SK-N-SH (cell line): ENCODE measurements at regions not wholly inside any gene's neighbourhood (a gene's known extent, or its start where the extent isn't known, plus 50 kb on each side); places are given as distances from the start of the nearest gene placed in this dataset.

Experiments used
- CTCF ChIA-PET: fragments of 300-600, 350-600 bp; formaldehyde crosslinking; extraction: SDS; loops from one replicate; lab custom pipeline; 2021; lab: Yijun Ruan, JAX
- POLR2A ChIA-PET: fragments of 350-600 bp; sonication (Branson Sonifier 250); formaldehyde crosslinking; extraction: SDS; loops from one replicate; lab custom pipeline; 2020; ENCODE audit warnings: antibody characterized with exemption, inconsistent platforms; lab: Yijun Ruan, JAX
- DNase-seq: peaks from one replicate; pipeline ENCODE4 v3.0.0; 2012
- H2AFZ ChIP-seq: fragments of 200-600 bp; sonication (generic); 2 replicates; pipeline ENCODE4 v1.8.1; 2016; ENCODE audit warnings: antibody characterized with exemption, mild to moderate bottlenecking, low read depth
- H3F3A ChIP-seq: fragments of 200-600 bp; sonication (generic); replicated peaks from 2 replicates; pipeline ENCODE3; 2016; ENCODE audit warnings: antibody characterized with exemption, mild to moderate bottlenecking; ENCODE audit not compliant: insufficient read depth
- H3K27ac ChIP-seq, 2 experiments: fragments of 200-500 bp in 1 of 2; fragments of 200-600 bp in 1 of 2; sonication (Bioruptor generic) in 1 of 2; sonication (generic), shearing (Covaris generic) in 1 of 2; 2 replicates each; pipeline versions ENCODE4 v1.5.1 to v1.6.1; 2014 to 2016; ENCODE audit warnings: low read depth in 2 of 2, inconsistent platforms in 1 of 2, low read length in 1 of 2, mild to moderate bottlenecking in 1 of 2, mixed read lengths in 1 of 2
- H3K27me3 ChIP-seq: fragments of 200-600 bp; sonication (generic), shearing (Covaris generic); 2 replicates; pipeline ENCODE4 v1.6.1; 2016; ENCODE audit warnings: mixed run types; ENCODE audit not compliant: insufficient read depth
- H3K36me3 ChIP-seq, 2 experiments: fragments of 200-500 bp in 1 of 2; fragments of 200-600 bp in 1 of 2; sonication (Bioruptor generic) in 1 of 2; sonication (generic) in 1 of 2; replicated peaks in 1 of 2; 2 replicates each; pipeline versions ENCODE3 to v1.5.1; 2014 to 2016; ENCODE audit warnings: low read length in 1 of 2, mild to moderate bottlenecking in 1 of 2; ENCODE audit not compliant: insufficient read depth in 2 of 2, control insufficient read depth in 1 of 2
- H3K4me1 ChIP-seq, 2 experiments: fragments of 200-500 bp in 1 of 2; fragments of 200-600 bp in 1 of 2; sonication (Bioruptor generic) in 1 of 2; sonication (generic), shearing (Covaris generic) in 1 of 2; 2 replicates each; pipeline versions ENCODE4 v1.5.1 to v1.6.1; 2014 to 2016; ENCODE audit warnings: low read depth in 1 of 2, low read length in 1 of 2, mixed run types in 1 of 2; ENCODE audit not compliant: insufficient read depth in 2 of 2, control insufficient read depth in 1 of 2
- H3K4me2 ChIP-seq: fragments of 200-600 bp; sonication (generic), shearing (Covaris generic); 2 replicates; pipeline ENCODE4 v1.6.1; 2017; ENCODE audit warnings: mixed run types
- H3K4me3 ChIP-seq, 2 experiments: fragments of 200-500 bp in 1 of 2; fragments of 200-600 bp in 1 of 2; sonication (Bioruptor generic) in 1 of 2; sonication (generic), shearing (Covaris generic) in 1 of 2; 2 replicates each; pipeline versions ENCODE4 v1.5.1 to v1.8.1; 2014 to 2016; ENCODE audit warnings: low read depth in 2 of 2, inconsistent platforms in 1 of 2, low read length in 1 of 2, mild to moderate bottlenecking in 1 of 2, mixed read lengths in 1 of 2, moderate library complexity in 1 of 2
- H3K79me2 ChIP-seq: fragments of 200-600 bp; sonication (generic); 2 replicates; pipeline ENCODE4 v1.8.1; 2017; ENCODE audit warnings: mild to moderate bottlenecking; ENCODE audit not compliant: insufficient read depth
- H3K9ac ChIP-seq: fragments of 200-600 bp; sonication (generic); 2 replicates; pipeline ENCODE4 v1.6.1; 2017; ENCODE audit warnings: mixed run types
- H3K9me2 ChIP-seq: fragments of 200-600 bp; sonication (generic); 2 replicates; pipeline ENCODE4 v1.6.1; 2017; ENCODE audit warnings: mixed run types
- H3K9me3 ChIP-seq: fragments of 200-600 bp; sonication (generic); 2 replicates; pipeline ENCODE4 v1.6.1; 2017; ENCODE audit warnings: mixed run types, mild to moderate bottlenecking, moderate library complexity
- H4K20me1 ChIP-seq: fragments of 200-600 bp; sonication (generic); 2 replicates; pipeline ENCODE4 v1.6.1; 2017; ENCODE audit warnings: mild to moderate bottlenecking, mixed run types; ENCODE audit not compliant: insufficient read depth
- ELF1 ChIP-seq: IDR thresholded peaks from 2 replicates; pipeline ENCODE4 v1.4.0; 2012
- EP300 ChIP-seq, 2 experiments: IDR thresholded peaks; 2 replicates each; pipeline versions ENCODE4 v1.4.0 to v1.6.1; 2012; ENCODE audit warnings: borderline replicate concordance in 1 of 2, low read depth in 1 of 2, low read length in 1 of 2
- FOSL2 ChIP-seq: IDR thresholded peaks from 2 replicates; pipeline ENCODE4 v1.4.0; 2012; ENCODE audit warnings: low read depth, mild to moderate bottlenecking, moderate library complexity, borderline replicate concordance
- FOXJ3 ChIP-seq: sonication (generic); formaldehyde crosslinking; IDR thresholded peaks from 2 replicates; pipeline ENCODE4 v1.5.1; 2020; ENCODE audit warnings: mild to moderate bottlenecking, missing genetic modification reagents
- GATA2 ChIP-seq: sonication (generic); formaldehyde crosslinking; IDR thresholded peaks from 2 replicates; pipeline ENCODE4 v1.5.0; 2020; ENCODE audit warnings: mild to moderate bottlenecking, missing genetic modification reagents
- JUND ChIP-seq: IDR thresholded peaks from 2 replicates; pipeline ENCODE4 v1.4.0; 2012
- MXI1 ChIP-seq: IDR thresholded peaks from 2 replicates; pipeline ENCODE4 v1.6.1; 2012; ENCODE audit warnings: mild to moderate bottlenecking, low read depth, low read length, improper control_type of control experiment
- RFX5 ChIP-seq: IDR thresholded peaks from 2 replicates; pipeline ENCODE4 v1.6.1; 2012; ENCODE audit warnings: mild to moderate bottlenecking, improper control_type of control experiment, low read length
- TCF12 ChIP-seq: IDR thresholded peaks from 2 replicates; pipeline ENCODE4 v1.4.0; 2012
- TEAD4 ChIP-seq: IDR thresholded peaks from 2 replicates; pipeline ENCODE4 v1.4.0; 2012; ENCODE audit warnings: mild to moderate bottlenecking, borderline replicate concordance; ENCODE audit not compliant: insufficient read depth
- WGBS: methylation state at CpG from one replicate; pipeline ENCODE4 v1.1.6; 2017; ENCODE audit warnings: low lambda C conversion rate; 5-methylcytosine and 5-hydroxymethylcytosine counted together
- TF ChIP-seq, protein P1 (sequence below): IDR thresholded peaks from 2 replicates; pipeline ENCODE4; 2012
- TF ChIP-seq, protein P2 (sequence below): IDR thresholded peaks from 2 replicates; pipeline ENCODE4 v1.4.0; 2012; ENCODE audit warnings: low read depth, borderline replicate concordance
- TF ChIP-seq, protein P3 (sequence below): fragments of 150-350 bp; IDR thresholded peaks from 2 replicates; pipeline ENCODE4 v1.6.1; 2017; ENCODE audit warnings: antibody characterized with exemption, low read length, low read depth, borderline replicate concordance
- TF ChIP-seq, protein P4 (sequence below): fragments of 150-350 bp; IDR thresholded peaks from 2 replicates; pipeline ENCODE4 v1.6.1; 2016; ENCODE audit warnings: mild to moderate bottlenecking, low read depth, low read length
- TF ChIP-seq, protein P5 (sequence below): fragments of 200-600 bp; sonication (generic); IDR thresholded peaks from 2 replicates; pipeline ENCODE4 v1.6.1; 2017; ENCODE audit warnings: antibody characterized with exemption, mild to moderate bottlenecking, moderate library complexity

DNA sequence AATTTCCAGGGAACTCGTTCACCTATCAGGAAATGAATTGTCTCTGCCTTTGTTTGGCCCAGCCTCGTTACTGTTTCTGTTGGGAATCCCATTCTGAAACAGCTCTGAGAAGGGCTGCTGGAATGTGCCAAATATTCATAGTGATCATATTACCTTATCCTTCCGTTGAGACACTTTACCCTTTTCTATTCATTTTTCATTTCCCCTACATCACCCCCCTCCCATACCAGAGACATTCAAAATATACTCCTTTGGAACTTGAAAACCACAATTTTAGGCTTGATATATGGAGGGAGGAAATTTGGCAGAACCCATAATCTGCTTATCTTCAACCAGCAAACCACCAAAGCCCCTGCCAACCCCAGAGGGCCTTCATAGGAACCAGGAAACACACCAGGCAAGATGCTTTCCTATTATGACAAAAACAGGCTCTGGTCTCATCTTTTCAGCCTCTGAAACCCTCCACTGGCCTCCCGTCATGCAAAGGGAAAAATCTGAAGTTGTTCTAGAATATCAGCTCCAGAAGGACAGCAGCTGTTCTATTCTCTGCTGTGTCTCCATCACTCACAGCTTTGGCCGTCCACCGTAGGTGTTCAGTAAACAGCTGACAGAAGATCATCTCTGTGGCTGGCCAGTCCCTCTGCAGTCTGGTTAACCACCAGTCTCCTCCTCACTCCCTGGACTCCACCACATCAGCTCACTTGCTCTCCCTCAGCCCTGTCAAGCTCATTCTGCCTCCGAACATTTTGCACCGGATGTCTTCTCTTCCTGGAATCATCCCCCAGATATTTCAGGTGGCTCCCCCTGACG, 217.2 kb upstream of the WWC1 start:
- Histone ChIP-seq H4K20me1 (no peaks in the 10 kb centered on the region), H3K4me2 (no peak overlapping the region), H2AFZ (no peak overlapping the region), H3F3A (no peaks in the 10 kb centered on the region), H3K79me2 (no peaks in the 10 kb centered on the region), H3K9ac (no peak overlapping the region), H3K27me3 (no peaks in the 10 kb centered on the region), H3K27ac (no peak overlapping the region), H3K4me1 (peaks cover 0 to 4% of the 10 kb centered on the region in 2 experiments; a peak in 2 of 4 replicates), H3K9me2 (no peaks in the 10 kb centered on the region), H3K9me3 (no peaks in the 10 kb centered on the region), H3K36me3 (no peaks in the 10 kb centered on the region), H3K4me3 (no peak overlapping the region)
- DNase-seq: no peak
- TF ChIP-seq JUND: no peak
- TF ChIP-seq, protein P1, sequence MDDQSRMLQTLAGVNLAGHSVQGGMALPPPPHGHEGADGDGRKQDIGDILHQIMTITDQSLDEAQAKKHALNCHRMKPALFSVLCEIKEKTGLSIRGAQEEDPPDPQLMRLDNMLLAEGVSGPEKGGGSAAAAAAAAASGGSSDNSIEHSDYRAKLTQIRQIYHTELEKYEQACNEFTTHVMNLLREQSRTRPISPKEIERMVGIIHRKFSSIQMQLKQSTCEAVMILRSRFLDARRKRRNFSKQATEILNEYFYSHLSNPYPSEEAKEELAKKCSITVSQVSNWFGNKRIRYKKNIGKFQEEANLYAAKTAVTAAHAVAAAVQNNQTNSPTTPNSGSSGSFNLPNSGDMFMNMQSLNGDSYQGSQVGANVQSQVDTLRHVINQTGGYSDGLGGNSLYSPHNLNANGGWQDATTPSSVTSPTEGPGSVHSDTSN: no peak
- TF ChIP-seq, protein P2, sequence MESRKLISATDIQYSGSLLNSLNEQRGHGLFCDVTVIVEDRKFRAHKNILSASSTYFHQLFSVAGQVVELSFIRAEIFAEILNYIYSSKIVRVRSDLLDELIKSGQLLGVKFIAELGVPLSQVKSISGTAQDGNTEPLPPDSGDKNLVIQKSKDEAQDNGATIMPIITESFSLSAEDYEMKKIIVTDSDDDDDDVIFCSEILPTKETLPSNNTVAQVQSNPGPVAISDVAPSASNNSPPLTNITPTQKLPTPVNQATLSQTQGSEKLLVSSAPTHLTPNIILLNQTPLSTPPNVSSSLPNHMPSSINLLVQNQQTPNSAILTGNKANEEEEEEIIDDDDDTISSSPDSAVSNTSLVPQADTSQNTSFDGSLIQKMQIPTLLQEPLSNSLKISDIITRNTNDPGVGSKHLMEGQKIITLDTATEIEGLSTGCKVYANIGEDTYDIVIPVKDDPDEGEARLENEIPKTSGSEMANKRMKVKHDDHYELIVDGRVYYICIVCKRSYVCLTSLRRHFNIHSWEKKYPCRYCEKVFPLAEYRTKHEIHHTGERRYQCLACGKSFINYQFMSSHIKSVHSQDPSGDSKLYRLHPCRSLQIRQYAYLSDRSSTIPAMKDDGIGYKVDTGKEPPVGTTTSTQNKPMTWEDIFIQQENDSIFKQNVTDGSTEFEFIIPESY: no peak
- POLR2A ChIA-PET: no interaction called here
- WGBS: 44% methylated on average over 9 of the region's 9 CpGs
- CTCF ChIA-PET: interaction anchor here (1.0 kb wide), 2 partner anchors 145 to 146 kb away, joined by 3 read pairs; no protein-coding TSS in a partner anchor

DNA sequence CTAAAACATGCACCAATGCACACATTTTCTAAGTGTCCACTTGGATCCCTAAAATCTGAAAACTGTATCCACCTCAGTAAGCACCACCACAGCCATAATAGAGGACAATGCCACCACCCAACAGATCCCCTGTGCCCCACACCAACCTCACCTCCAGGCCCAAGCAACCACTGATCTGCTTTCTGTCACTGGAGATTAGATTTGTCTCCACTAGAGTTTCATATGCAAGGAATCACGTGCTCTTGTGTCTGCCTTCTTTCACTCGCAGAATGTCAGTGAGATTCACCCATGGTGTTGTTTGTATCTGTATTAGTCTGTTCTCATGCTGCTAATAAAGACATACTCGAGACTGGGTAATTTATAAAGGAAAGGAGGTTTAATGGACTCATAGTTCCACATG, 216.1 kb upstream of the WWC1 start:
- H2AFZ ChIP-seq: no peak overlapping the region
- no peak for DNase-seq
- H3K9me2 ChIP-seq: no peaks in the 10 kb centered on the region
- H3K9ac ChIP-seq: no peak overlapping the region
- WGBS: 61% methylated on average over 3 of the region's 3 CpGs
- no peaks in the 10 kb centered on the region for H3K27me3 ChIP-seq
- H4K20me1 ChIP-seq: no peaks in the 10 kb centered on the region
- peaks cover 0 to 4% of the 10 kb centered on the region in 2 experiments; a peak in 2 of 4 replicates for H3K4me1 ChIP-seq
- H3K9me3 ChIP-seq: no peaks in the 10 kb centered on the region
- ChIA-PET CTCF (no interaction called here), POLR2A (no interaction called here)
- no peaks in the 10 kb centered on the region for H3F3A ChIP-seq
- no peak overlapping the region for H3K4me2 ChIP-seq
- H3K27ac ChIP-seq: no peak overlapping the region
- H3K4me3 ChIP-seq: no peak overlapping the region
- H3K36me3 ChIP-seq: no peaks in the 10 kb centered on the region
- no peaks in the 10 kb centered on the region for H3K79me2 ChIP-seq
- TF ChIP-seq, protein P3, sequence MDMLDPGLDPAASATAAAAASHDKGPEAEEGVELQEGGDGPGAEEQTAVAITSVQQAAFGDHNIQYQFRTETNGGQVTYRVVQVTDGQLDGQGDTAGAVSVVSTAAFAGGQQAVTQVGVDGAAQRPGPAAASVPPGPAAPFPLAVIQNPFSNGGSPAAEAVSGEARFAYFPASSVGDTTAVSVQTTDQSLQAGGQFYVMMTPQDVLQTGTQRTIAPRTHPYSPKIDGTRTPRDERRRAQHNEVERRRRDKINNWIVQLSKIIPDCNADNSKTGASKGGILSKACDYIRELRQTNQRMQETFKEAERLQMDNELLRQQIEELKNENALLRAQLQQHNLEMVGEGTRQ: no peak
- TF ChIP-seq MXI1 (no peak), ELF1 (no peak), GATA2 (no peak), FOXJ3 (no peak), TCF12 (no peak), TEAD4 (no peak), RFX5 (no peak), FOSL2 (no peak), EP300 (IDR thresholded peaks at IDR 0.05; ENCODE audit: borderline replicate concordance in 1 of 2, low read depth in 1 of 2, low read length in 1 of 2) (no peak)
- TF ChIP-seq, protein P4, sequence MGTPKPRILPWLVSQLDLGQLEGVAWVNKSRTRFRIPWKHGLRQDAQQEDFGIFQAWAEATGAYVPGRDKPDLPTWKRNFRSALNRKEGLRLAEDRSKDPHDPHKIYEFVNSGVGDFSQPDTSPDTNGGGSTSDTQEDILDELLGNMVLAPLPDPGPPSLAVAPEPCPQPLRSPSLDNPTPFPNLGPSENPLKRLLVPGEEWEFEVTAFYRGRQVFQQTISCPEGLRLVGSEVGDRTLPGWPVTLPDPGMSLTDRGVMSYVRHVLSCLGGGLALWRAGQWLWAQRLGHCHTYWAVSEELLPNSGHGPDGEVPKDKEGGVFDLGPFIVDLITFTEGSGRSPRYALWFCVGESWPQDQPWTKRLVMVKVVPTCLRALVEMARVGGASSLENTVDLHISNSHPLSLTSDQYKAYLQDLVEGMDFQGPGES: no peak
- TF ChIP-seq, protein P5, sequence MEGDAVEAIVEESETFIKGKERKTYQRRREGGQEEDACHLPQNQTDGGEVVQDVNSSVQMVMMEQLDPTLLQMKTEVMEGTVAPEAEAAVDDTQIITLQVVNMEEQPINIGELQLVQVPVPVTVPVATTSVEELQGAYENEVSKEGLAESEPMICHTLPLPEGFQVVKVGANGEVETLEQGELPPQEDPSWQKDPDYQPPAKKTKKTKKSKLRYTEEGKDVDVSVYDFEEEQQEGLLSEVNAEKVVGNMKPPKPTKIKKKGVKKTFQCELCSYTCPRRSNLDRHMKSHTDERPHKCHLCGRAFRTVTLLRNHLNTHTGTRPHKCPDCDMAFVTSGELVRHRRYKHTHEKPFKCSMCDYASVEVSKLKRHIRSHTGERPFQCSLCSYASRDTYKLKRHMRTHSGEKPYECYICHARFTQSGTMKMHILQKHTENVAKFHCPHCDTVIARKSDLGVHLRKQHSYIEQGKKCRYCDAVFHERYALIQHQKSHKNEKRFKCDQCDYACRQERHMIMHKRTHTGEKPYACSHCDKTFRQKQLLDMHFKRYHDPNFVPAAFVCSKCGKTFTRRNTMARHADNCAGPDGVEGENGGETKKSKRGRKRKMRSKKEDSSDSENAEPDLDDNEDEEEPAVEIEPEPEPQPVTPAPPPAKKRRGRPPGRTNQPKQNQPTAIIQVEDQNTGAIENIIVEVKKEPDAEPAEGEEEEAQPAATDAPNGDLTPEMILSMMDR: no peak
- TF ChIP-seq, protein P1: no peak
- TF ChIP-seq, protein P2: no peak
